DMS153 treated with DMSO at 0.1 percent for 48 hours (cell line): ENCODE measurements at regions not wholly inside any gene's neighbourhood (a gene's known extent, or its start where the extent isn't known, plus 50 kb on each side); places are given as distances from the start of the nearest gene placed in this dataset.

ENCODE experiments used
- DNase-seq: peaks from one replicate; lab custom pipeline; 2025; ENCODE audit not compliant: unreplicated experiment; lab: John Stamatoyannopoulos, UW

DNA sequence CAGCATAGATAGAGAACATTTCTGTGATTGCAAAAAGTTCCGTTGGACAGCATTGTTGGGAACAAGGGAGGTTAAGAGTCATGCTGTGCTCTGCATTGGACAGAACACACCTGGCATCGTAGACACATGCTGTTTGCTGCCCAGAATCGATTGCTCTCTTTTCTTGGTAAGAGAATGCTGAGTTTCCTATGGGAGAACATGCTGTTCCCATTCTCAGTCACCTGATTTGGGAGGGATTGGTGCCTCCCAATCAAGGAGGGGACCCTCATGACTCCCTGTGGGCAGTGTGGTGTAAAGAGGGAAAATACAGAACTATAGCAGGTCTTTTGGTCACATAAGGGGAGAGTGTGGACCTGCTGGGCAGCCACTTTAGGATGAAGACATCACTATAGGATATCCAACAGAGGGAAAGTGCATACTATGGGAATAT lies 555.4 kb upstream of the CLINT1 start:
- DNase-seq, result no peak

DNA sequence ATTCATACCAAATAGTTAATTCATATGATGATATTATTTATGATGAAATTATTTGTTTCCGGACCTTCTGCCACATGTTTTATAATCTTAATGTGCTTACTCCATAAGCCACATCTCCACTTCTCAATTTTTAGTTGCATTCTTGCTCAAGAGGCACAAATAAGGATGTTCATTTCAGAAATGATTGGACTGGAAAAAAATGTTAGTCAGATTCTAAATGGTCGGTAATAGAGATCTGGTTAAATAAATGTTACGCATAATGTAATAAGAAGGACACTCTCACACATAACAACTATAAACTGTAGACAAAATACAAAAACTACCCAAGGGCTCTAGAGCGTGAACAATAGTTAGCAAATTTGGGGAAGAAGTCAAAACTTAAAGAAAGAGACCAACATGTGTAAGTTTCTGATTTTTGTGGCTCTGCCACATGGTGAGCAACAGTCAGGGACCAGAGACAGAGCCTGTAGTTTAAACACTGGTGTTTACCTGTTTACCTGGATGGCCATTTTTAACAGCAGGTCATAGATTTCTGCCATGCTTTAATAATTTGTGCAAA lies 554.3 kb upstream of the CLINT1 start:
- DNase-seq, result no peak

DNA sequence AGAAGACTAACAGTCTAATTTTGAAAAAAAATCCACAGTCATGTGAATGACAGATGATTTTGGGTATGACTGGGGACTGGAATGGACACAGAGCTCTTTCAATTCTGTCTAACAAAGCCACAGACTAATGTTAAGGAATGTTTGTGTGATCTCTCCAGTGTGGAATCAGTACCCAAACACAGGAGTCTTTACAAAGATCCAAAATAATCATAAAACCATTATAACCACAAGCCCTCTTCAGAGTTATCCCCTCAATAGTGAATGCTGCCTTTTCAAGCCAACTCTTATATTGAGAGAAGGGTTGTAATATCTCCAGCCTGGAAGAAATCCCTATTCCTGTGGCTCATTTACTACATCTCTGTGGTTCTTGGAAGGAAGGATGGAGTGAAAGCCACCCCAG lies 552.0 kb upstream of the CLINT1 start:
- DNase-seq, result no peak

DNA sequence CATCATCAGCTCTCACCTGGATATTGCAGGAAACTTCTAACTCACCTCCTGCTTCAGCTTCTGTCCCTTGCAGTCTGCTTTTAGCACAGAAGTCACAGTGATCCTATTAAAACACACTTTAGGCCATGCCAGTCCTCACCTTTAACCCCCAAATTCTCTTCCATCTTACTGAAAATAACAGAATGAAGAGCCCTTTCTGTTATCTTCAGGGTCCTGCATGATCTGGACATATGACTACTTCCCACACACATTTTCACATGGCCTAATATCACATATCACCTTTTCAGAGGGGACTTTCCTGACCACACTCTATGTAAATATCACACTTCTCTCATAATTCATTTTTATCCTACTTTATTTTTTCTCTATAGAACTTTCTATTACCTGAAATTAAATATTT lies 550.6 kb upstream of the CLINT1 start:
- no peak for DNase-seq

DNA sequence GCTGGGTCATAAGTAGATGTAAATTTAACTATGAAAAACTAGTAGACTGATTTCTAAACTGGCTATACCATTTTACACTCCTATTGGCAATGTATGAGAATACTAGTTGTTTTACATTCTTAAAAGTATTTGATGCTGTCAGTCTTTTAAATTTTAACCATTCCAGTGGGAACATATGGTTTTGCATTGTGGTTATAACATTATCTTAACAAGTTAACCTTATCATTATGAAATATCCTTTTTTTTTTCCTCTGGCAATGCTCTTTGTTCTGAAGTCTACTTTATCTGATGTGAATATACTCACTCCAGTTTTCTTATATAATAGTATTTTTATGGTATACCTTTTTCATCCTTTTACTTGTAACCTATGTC lies 548.9 kb upstream of the CLINT1 start:
- no peak for DNase-seq

DNA sequence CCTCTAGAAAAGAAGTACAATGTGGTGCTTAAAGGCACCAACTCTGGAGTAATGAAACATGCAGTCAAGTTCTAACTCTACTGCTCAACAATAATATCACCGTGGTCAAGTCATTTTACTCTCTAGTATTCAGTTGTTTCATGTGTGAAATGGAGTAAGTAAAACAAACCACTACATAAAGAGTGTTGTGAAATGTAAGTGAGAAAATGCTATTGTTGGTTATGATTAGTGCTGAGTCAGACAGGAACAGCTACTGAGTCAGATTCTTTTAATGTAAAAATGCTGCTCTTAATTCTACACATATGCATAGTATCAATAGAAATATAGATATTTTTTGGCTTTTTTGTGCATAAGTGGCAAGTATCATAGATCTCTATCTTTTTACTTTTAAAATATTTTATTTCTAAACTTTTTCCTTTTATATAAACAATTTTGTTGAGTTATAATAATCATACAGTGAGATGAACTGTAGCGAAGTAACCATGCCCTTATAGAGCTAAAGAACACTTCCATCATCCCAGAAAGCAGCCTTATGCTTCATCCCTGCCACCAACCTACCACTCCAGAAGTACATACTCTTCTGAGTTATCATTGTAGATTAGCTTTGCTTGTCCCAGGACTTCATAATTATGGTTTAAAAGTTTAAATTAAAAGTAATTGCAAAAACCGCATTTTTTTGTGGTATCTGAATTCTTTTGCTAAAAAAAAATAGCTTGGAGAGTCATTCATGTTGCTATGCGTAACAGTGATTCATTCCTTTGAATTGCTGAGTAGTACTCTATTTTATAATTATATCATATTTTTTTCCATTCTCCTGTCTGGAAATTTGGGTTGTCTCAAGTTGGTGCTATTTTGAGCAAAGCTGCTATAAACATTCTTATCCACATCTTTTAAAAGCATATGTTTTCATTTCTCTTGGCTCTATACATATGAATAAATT lies 548.2 kb upstream of the CLINT1 start:
- no peak for DNase-seq

DNA sequence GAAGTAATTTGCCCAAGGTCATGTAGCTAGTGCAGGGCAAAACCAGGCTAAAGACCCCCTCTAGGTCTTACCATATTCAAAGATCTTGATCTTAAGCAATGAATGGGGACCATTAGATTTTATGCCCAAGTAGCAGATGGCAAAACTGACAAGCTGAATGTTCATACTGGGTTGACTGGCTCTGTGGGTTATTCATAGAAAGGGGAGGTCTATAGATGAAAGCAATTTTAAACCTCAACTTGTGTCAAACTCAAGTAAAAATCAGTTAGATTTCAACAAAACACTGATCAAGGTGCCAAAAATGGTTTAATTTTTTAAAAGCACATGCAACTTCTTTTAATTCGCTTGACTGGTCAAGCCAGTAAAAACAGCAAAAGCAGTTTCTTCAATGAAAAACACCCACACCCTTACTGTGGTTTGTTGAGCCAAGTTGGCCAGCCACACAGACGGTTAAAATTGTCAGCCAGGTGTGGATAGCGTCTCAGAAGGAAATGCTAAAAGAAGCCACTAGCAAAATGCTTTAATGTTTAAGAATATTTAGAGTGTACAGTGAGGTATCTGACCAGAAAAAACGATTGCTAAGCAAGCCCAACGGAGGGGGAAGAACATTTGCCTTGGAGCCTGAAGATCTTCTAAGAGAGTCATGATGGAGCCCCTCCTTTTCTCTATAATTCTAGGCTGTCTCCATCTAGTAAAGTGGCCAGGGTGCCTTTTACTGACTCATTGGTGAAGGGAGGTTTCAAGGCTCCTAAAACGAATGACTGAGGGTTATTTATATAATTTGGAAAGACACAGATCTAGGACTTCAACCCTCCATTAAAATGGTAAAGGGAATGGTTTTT lies 539.6 kb upstream of the CLINT1 start:
- no peak for DNase-seq

DNA sequence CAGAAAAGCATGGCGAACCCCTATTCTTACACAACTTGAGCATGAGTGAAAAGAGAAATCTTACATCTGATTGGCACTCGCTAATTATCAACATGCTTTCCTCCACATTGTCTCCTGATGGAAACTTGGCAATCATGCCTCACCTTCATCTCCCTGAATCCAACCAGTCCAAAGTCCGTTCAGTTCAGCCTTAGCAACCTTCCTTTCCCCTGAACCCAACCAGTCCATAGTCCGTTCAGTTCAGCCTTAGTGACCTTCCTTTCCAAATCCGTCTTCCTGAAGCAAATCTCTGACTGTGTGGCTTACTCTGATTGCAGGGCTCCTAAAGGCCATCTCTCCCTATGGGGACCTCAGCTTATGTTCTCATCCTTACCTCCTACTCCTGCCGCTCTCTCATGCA lies 538.3 kb upstream of the CLINT1 start:
- no peak for DNase-seq

DNA sequence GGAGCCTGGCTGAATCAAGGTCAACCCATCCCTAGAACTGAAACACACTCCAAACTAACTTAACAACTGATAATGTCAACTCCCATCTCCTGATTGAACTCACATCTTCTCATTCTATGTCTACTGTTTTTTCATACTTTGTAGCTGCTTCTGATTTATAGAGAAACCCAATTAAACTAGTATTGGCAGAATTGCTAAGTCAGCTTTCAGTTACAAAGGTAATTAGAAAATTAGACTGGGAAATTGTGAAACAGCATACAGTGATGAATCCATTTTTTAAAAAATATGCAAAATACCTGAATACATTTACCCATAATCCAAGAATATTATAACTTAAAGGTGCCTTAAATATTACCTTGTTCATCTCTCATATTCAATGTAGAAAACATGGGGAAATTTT lies 535.2 kb upstream of the CLINT1 start:
- DNase-seq, result no peak

DNA sequence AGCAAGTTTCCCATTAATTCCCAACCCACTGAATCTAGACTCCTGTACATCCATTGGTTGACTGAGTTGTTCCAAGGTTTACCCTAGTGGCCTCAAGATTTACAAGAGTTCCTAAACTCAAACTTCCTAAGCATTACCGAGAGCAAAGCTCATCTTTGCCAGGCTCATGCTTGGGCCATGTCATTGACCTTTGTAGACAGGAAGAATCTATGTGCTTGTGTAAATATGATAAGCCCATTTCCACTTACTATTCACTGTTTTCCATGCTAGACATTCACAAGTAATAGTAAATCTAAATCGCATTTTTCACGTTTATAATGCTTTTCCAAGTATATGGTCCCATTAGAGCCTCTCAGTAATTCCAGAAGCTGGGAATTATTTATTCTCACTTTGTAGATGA lies 534.5 kb upstream of the CLINT1 start:
- DNase-seq, result no peak

DNA sequence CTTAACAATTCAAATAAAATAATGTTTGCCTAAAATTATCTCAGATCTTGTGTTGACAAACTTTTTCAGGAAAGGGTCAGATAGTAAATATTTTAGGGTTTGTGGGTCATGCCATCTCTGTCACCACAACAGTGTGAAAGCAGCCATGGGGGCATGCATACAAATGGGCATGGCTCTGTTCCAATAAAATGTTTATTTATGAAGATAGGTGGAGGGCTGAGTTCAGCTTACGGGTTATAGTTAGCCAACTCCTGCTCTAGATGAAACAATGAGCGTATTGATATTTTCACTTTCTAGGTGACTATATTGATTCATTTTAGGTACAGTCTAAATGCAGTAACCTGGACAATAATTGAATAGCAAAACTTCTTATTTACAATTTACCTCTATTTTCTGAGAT lies 533.8 kb upstream of the CLINT1 start:
- DNase-seq, result no peak

DNA sequence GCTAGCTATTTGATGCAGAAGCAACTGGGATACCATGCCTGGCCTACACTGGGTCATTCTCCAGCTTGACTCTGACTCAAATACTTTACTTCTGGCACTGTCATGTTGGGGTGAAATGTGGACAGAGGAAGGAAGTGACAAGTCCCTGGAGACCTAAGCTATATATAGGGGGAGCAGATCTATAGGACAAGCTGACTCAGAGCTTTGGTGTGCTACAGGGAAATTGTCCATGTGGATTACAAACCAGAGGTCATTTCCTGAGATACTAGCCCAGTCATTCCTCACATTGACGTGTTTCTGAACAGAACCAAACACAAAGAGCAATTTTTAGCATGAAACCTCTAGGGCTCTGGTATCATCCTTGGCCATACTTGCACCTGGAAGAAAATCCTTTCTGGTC lies 531.6 kb upstream of the CLINT1 start:
- DNase-seq, result no peak

DNA sequence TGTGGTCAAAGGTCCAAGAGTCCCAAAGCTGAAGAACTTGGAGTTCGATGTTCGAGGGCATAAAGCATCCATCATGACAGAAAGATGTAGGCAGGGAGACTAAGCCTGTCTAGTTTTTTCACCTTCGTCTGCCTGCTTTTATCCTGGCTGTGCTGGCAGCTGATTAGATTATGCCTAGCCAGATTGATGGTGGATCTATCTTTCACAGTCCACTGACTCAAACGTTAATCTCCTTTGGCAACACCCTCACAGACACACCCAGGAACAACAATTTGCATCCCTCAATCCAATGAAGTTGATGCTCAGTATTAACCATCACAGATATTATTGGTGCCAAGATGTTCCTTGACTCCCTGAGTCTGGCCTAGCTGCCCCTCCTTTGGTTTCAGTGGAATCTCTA lies 530.8 kb upstream of the CLINT1 start:
- no peak for DNase-seq

DNA sequence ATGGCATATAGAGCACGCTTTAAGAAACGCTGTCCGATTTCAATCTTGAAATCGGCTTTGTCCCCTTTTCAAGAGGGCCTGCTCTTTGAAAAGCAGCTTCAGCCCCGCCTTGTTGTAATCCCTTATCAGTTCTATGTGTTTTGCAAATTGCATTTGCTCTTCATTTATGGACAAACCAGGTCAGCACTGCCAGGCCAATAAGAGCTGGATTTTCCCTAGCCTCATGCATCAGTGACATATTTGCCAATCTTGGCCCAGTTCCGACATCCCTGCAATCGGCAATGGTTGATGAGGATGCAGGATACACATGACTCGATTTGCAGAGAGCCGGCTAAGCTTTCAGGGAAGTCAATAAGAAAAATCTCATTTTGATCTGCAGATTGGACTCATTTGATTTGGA lies 529.1 kb upstream of the CLINT1 start:
- DNase-seq, result no peak

DNA sequence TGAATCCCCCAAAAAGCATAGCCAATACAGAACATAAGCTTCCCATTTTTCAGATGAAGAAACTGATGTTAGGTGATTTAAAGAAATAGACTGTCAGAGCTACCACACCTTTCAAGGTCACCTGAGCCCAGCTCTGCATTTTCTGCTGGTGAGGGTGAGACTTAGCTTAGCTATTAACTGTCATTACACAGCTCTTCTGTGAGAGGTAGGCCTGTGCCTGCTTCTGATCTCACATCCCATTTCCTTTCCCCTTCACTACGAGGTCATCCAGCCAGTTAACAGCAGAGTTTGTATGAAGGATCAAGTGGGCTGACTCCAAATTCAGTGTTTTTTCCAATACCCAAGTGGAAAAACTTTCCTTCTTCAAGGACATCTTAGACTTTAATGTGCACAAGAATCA lies 528.6 kb upstream of the CLINT1 start:
- DNase-seq, result no peak

DNA sequence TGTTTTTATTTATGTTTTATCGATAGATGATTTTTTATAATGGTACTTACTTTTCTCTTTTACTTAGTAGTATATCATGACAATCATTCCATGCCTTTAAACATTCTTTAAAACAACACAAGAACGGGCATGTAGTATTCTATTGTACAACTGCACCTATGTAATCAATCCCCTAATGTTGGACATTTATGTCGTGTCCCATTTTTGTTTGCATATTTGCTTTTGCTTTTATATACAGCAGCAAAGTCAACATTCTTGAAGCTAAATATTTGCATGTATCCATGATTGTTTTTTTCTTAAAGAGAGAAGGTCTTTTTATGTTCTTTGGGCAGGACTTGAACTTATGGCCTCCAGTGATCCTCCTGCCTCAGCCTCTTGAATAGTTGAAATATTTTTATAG lies 527.0 kb upstream of the CLINT1 start:
- no peak for DNase-seq

DNA sequence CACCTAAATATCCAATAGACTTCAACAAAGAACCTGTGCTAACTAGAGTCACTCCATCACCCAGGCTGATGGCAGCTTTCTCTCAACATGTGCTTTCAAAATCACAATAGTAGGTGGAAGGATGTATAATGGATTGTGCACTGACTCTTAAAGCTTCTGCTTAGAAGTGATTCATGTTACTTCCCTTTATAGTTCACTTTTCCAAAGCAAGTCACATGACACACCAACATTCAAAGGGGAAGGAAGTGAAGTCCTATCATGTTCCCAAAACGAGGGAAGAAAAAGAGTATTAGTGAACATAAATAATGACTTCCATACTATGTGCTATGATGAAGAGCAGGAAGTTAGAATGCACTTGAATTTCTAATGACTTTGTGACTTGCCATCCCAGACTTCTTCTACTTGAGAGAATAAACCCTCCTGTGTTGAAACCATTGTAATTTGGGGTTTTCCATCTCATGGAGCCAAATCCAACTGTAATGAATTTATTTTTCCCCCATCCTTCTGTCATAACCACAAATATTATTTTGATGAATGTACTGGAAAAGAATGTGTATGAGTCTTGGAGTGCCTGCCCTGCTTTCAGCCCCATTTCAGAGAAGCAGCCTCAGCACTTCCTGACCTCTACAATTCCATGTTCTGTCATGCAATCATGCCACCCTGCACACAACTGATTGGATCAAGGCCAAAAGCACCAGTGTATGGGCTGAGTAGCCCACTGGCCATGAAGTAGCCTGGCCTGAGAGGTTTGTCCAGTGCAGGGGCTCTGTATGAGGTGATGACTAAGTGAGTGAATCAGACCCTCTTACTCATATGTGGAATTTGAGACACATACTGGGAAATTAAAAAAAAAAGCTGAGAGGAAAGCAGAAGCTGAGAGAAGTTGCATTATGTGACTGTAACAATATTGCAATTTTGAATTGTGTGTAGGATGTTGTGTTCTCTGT lies 525.9 kb upstream of the CLINT1 start:
- DNase-seq, result no peak

DNA sequence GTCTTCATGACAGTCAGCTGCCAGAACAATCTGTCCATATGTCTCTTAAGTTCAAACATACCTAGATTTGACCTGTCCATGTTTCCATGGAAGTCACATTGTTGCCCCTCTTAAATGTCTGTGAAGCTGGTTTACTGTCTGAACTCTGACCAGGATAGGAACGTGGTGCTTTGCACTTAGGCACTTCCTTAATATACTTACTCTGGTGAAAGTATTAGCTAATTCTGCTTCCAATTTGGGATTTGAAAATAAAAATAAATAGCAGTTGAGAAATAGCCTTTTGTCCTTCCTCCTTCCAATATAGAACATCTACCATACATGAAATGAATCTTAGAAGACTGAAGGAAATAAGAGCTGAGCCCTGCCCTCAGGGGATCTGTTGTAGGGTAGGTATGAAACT lies 524.5 kb upstream of the CLINT1 start:
- no peak for DNase-seq

DNA sequence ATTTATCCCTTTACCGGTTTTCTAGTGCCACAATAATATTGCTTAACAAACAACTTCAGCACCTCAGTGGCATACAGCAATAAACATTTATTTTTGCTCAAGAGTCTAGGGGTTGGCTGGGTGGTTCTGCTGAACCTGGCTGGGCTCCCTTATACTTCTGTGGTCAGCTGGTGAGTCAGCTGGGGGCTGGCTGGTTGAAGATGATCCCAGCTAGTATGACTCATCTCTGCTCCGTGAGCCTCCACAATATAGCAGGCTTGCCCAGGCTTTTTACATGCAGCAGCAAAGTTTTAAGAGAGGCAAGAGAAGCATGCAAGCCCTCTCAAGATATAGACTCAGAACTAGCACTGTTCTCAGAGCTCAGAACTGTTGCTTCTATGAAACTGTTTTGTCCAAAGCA lies 523.5 kb upstream of the CLINT1 start:
- no peak for DNase-seq

DNA sequence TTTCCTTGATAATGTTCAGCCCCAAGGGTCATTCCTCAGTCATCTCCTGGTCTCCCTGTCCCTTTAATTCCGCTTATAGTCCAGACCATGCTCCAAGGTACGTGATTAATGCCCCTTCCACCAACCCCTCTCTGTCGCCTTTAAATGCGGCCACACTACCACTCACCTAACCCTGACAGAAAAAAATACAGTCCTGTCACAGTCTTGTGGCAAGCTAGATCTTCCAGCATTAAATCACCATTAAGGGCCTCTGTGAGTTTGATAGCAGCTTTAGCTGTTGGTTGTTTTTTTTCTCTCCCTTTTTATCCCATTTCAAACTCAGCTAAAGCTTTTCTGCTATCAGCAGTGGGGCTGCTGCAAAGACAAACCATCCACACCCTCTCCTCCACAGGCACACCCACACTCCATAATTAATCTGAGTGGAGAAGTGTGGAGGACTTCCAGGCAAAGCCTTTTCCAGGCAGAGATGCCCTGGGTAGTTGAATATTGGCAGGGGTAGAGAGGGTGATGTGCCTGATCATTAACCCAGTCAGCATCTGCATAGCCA lies 522.7 kb upstream of the CLINT1 start:
- DNase-seq, result no peak

DNA sequence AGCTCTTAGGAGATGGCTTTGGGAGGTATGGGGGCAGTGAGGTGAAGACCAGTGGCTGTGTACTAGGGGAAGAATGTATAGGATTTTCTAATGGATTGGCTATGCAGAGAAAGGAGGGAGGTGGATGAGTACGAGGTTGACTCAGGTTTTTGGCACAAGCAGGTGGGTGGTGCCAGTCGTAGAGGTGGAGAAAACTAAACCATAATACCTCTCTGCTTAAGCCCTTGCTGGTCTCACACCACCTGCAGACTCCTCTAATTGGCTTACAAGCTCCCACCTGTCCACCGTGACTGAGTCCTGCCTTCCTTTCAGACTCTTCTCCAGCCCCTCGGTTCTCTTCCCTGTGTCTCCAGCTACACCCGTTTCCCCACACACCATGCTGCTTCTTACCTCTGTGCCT lies 521.7 kb upstream of the CLINT1 start:
- DNase-seq, result no peak
